SW480 (cell line): ENCODE measurements at regions not wholly inside any gene's neighbourhood (a gene's known extent, or its start where the extent isn't known, plus 50 kb on each side); places are given as distances from the start of the nearest gene placed in this dataset.

Source experiments
- DNase-seq: peaks from one replicate; pipeline ENCODE4 v3.0.0-alpha.2; 2016; ENCODE audit warnings: low spot score

DNA sequence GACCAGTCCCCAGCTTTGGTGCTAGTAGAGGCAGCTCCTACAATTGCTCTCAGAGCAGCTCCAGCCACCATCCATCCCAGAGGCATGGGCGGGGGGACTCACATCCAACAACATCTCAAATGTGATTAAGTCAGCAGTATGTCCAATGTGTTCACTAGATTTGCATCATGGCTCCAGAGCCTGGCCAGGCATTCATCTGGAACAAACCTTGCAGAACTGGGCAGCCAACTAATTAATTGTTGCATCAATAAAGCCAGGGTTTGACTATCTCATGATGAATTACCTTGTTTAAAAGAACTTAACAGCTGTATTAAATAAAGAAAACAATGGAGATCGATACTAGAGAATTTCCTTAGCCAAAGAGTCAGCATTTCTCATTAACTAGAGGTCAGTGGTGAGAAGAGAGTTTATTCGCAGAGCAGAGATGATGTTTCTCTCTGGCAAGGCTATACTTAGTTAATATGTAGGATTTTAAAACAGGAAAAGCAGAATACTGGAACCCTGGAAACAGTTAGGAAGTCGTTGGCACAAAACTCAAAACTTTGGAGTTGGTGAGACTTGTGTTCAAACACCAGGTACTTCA lies 494.4 kb downstream of the GRIN2A start:
- no peak for DNase-seq

DNA sequence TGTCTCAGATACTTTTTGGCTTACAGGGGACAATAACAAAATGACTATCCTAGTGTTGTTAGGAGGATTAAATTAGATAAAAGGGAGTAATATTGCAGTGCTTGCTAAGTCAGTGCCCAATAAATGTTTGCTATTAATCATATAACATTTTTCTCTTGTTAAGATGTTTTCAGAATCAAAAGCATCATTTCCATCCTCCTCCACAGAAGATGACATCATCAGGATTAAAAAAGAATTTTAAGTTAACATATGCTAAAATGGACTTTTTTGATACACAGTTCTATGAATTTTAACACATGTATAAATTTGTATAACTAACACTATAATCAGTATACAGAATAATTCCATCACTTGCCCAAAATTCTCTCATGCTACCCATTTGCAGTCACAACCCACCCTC lies 492.6 kb downstream of the GRIN2A start:
- DNase-seq: no peak

DNA sequence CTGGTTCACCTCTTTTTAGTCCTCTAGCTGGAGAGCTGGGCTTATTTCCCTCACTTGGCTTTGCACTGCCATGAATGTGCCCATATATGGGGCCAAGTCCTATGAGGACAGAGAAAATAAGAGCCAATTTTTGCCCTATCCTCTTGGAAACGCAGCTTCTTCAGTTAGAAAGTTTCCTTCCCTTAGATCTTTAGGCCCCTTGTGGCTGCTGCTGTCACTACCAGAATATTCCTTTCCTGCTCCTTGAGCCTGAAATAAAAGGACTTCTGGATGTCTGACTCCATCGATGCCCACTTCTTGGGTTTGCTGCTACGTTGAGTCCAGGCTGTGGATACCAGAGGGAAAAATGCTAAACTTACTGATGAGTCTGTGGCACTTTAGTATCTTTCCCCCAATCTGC lies 487.1 kb downstream of the GRIN2A start:
- DNase-seq: no peak
